ENCODE measurements at regions not wholly inside any gene's neighbourhood (a gene's known extent, or its start where the extent isn't known, plus 50 kb on each side); places are given as distances from the start of the nearest gene placed in this dataset.
A peak's percentile ranks its signal among the peaks of the same experiment; 100 is the strongest.

DNA sequence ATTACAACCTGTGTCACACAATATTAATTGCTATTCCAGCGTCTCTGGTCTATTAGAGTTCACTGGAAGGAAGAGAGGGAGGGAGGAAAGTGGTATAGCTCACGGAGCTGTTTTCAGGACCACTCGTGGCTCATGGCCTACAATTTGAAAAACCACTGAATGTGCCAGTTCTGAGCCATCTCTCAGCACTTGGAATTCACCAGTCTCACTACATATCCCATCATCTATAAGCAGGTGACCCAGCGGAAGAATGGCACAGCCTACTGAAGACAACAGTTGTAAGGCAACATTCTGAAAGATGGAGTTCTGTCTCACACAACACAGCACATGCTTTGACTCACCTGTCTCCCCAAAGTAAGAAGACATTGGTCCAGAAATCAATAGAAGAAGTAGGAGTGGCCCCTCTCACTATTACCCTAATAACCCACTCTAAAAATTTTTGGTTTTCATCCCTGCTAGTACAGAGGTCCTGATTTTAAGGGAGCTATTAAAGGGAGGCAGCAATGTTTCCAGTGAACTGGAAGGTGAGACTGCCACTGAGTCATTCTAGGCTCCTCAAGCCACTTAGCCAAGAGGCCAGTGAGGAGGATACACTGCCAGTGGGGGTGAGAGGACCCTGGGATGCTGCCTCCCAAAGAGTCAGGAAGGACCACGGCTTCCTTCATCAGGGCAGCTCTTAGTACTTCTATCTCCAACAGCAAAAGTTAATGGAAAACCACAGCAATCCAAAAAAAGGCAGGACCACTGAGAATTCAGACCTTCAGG lies 50.0 kb upstream of the DOCK9 start:
- intact Hi-C loops (cut with micrococcal nuclease): no loop called here
- TF ChIP-seq, protein P1, sequence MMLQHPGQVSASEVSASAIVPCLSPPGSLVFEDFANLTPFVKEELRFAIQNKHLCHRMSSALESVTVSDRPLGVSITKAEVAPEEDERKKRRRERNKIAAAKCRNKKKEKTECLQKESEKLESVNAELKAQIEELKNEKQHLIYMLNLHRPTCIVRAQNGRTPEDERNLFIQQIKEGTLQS (IDR thresholded peaks at IDR 0.05): no peak
- no peak for TF ChIP-seq ZBTB33 (IDR thresholded peaks at IDR 0.05; ENCODE audit: extremely low read depth, insufficient replicate concordance, low read length)
- no peak for TF ChIP-seq FOSL1 (IDR thresholded peaks at IDR 0.05; ENCODE audit: low read depth)
- TF ChIP-seq ZNF274 (IDR thresholded peaks at IDR 0.05; ENCODE audit: low read depth, low read length): no peak
- no peak for TF ChIP-seq SIN3A (IDR thresholded peaks at IDR 0.05; ENCODE audit: low read depth)
- no peak for TF ChIP-seq JUND (IDR thresholded peaks at IDR 0.05)
- Histone ChIP-seq H3K9me2 (ENCODE audit: insufficient read depth) (no peaks in the 10 kb centered on the region), H3K4me2 (ENCODE audit: low read length) (no peak overlapping the region), H3K27me3 (ENCODE audit: insufficient read depth, low read length) (no peaks in the 10 kb centered on the region), H3K27ac (ENCODE audit: low read depth, low read length) (no peak overlapping the region), H3K9me3 (ENCODE audit: control insufficient read depth in 1 of 2, insufficient read depth in 1 of 2, low read depth in 1 of 2, low read length in 2 of 2) (0 out of 4 replicates have a peak, but pooled peaks cover 0 to 3% of the 10 kb centered on the region in 2 experiments), H2AFZ (ENCODE audit: low read depth, low read length, poor library complexity, severe bottlenecking) (no peak overlapping the region), H3K4me1 (ENCODE audit: control insufficient read depth in 1 of 2, insufficient read depth in 2 of 2, low read length in 2 of 2) (peaks cover 11 to 47% of the 10 kb centered on the region in 2 experiments), H3K9ac (ENCODE audit: low read length) (no peak overlapping the region), H3K36me3 (ENCODE audit: control insufficient read depth in 1 of 2, insufficient read depth in 2 of 2, low read length in 2 of 2) (no peaks in the 10 kb centered on the region), H3K4me3 (replicated peaks in 1 of 2; ENCODE audit: low read depth in 1 of 2, low read length in 2 of 2) (no peak overlapping the region), H4K20me1 (ENCODE audit: insufficient read depth) (no peaks in the 10 kb centered on the region), H3K79me2 (ENCODE audit: insufficient read depth, low read length) (peaks cover 3% of the 10 kb centered on the region; the same call in 1 of the 2 replicates)
- ChIA-PET POLR2A (no interaction called here), CTCF (no interaction called here), RAD21 (ENCODE audit: low non-redundant PET in 1 of 2, low total read pairs in 2 of 2, uncharacterized antibody in 2 of 2, unreplicated experiment in 2 of 2) (no interaction called here)
- DNase-seq (ENCODE audit: low read depth, low spot score) (no peak), ATAC-seq (no peak)
- no TSS peak for BruUV-seq (replicated peaks)

DNA sequence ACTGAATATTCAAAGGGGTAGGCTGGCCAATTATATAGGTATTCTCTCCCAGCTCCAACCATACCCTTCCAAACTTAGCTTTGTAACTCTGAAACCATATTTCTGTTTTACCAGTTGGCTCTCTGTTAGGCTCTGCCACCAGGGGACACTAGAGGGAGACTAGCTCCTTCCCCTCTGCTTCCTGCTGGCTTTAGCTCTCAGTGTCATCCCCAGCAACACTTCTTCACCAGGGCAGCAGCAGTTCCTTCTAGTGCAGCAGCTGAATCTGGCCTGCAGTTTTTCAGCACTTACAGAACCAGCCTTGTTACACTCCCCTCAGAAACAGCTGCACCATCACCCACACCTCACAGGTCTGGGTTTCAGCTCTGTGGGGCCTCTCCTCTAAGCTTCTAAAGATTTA lies 51.0 kb upstream of the DOCK9 start:
- Histone ChIP-seq H3K4me2 (ENCODE audit: low read length) (no peak overlapping the region), H3K4me3 (replicated peaks in 1 of 2; ENCODE audit: low read depth in 1 of 2, low read length in 2 of 2) (no peak overlapping the region), H2AFZ (ENCODE audit: low read depth, low read length, poor library complexity, severe bottlenecking) (no peak overlapping the region), H3K9me2 (ENCODE audit: insufficient read depth) (no peaks in the 10 kb centered on the region), H3K9me3 (ENCODE audit: control insufficient read depth in 1 of 2, insufficient read depth in 1 of 2, low read depth in 1 of 2, low read length in 2 of 2) (0 out of 4 replicates have a peak, but pooled peaks cover 0 to 3% of the 10 kb centered on the region in 2 experiments), H3K27me3 (ENCODE audit: insufficient read depth, low read length) (no peaks in the 10 kb centered on the region), H3K9ac (ENCODE audit: low read length) (no peak overlapping the region), H3K79me2 (ENCODE audit: insufficient read depth, low read length) (peaks cover 3% of the 10 kb centered on the region; the same call in 1 of the 2 replicates), H3K36me3 (ENCODE audit: control insufficient read depth in 1 of 2, insufficient read depth in 2 of 2, low read length in 2 of 2) (no peaks in the 10 kb centered on the region), H3K27ac (ENCODE audit: low read depth, low read length) (no peak overlapping the region), H3K4me1 (ENCODE audit: control insufficient read depth in 1 of 2, insufficient read depth in 2 of 2, low read length in 2 of 2) (peaks cover 11 to 53% of the 10 kb centered on the region in 2 experiments), H4K20me1 (ENCODE audit: insufficient read depth) (no peaks in the 10 kb centered on the region)
- CTCF ChIA-PET: no interaction called here
- RAD21 ChIA-PET (ENCODE audit: low non-redundant PET in 1 of 2, low total read pairs in 2 of 2, uncharacterized antibody in 2 of 2, unreplicated experiment in 2 of 2): no interaction called here
- intact Hi-C loops (cut with micrococcal nuclease): no loop called here
- no peak for DNase-seq (ENCODE audit: low read depth, low spot score)
- BruUV-seq (replicated peaks): no TSS peak
- ATAC-seq: peak; percentile 37
- POLR2A ChIA-PET: no interaction called here
- TF ChIP-seq FOSL1 (IDR thresholded peaks at IDR 0.05; ENCODE audit: low read depth) (no peak), CBX3 (IDR thresholded peaks at IDR 0.05; ENCODE audit: low read depth) (peak; percentile 66; the same call in 1 of the 2 replicates), ZNF274 (IDR thresholded peaks at IDR 0.05; ENCODE audit: low read depth, low read length) (no peak), ZBTB33 (IDR thresholded peaks at IDR 0.05; ENCODE audit: extremely low read depth, insufficient replicate concordance, low read length) (no peak), EZH2 (IDR thresholded peaks at IDR 0.05) (no peak)
- TF ChIP-seq, protein P2, sequence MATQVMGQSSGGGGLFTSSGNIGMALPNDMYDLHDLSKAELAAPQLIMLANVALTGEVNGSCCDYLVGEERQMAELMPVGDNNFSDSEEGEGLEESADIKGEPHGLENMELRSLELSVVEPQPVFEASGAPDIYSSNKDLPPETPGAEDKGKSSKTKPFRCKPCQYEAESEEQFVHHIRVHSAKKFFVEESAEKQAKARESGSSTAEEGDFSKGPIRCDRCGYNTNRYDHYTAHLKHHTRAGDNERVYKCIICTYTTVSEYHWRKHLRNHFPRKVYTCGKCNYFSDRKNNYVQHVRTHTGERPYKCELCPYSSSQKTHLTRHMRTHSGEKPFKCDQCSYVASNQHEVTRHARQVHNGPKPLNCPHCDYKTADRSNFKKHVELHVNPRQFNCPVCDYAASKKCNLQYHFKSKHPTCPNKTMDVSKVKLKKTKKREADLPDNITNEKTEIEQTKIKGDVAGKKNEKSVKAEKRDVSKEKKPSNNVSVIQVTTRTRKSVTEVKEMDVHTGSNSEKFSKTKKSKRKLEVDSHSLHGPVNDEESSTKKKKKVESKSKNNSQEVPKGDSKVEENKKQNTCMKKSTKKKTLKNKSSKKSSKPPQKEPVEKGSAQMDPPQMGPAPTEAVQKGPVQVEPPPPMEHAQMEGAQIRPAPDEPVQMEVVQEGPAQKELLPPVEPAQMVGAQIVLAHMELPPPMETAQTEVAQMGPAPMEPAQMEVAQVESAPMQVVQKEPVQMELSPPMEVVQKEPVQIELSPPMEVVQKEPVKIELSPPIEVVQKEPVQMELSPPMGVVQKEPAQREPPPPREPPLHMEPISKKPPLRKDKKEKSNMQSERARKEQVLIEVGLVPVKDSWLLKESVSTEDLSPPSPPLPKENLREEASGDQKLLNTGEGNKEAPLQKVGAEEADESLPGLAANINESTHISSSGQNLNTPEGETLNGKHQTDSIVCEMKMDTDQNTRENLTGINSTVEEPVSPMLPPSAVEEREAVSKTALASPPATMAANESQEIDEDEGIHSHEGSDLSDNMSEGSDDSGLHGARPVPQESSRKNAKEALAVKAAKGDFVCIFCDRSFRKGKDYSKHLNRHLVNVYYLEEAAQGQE (IDR thresholded peaks at IDR 0.05; ENCODE audit: low read depth): no peak

All from HCT116 (cell line).